H1 (cell line): ENCODE measurements at regions not wholly inside any gene's neighbourhood (a gene's known extent, or its start where the extent isn't known, plus 50 kb on each side); places are given as distances from the start of the nearest gene placed in this dataset.

Experiments
- BRCA1 ChIP-seq: IDR thresholded peaks from 2 replicates; pipeline ENCODE4 v1.6.1; 2012; ENCODE audit warnings: low read depth, low read length, improper control_type of control experiment
- CBX8 ChIP-seq: fragments of 300-800, 300-1000 bp; sonication (generic); IDR thresholded peaks from 2 replicates; pipeline ENCODE4 v1.7.1; 2016; ENCODE audit warnings: low read depth, low read length, borderline replicate concordance
- CTBP2 ChIP-seq: IDR thresholded peaks from 2 replicates; pipeline ENCODE4 v1.7.0; 2011; ENCODE audit warnings: borderline replicate concordance, mild to moderate bottlenecking, moderate library complexity, mixed read lengths, low read length; ENCODE audit not compliant: insufficient read depth, insufficient read length
- HDAC2 ChIP-seq, 2 experiments: fragments of 300-600 bp in 1 of 2; sonication (generic) in 1 of 2; IDR thresholded peaks; 2 replicates each; pipeline ENCODE4 v1.6.1; 2011 to 2012; ENCODE audit warnings: low read depth in 2 of 2, low read length in 2 of 2, mild to moderate bottlenecking in 2 of 2, moderate library complexity in 2 of 2, borderline replicate concordance in 1 of 2, inconsistent platforms in 1 of 2
- KDM1A ChIP-seq: fragments of 200-600, 300-600 bp; sonication (generic); IDR thresholded peaks from 2 replicates; pipeline ENCODE4 v1.7.1; 2016; ENCODE audit warnings: mild to moderate bottlenecking, low read length, borderline replicate concordance
- KDM4A ChIP-seq: IDR thresholded peaks from one replicate; pipeline ENCODE4 v1.7.1; 2012; ENCODE audit warnings: low read depth, mild to moderate bottlenecking, moderate library complexity, low read length, inconsistent platforms; ENCODE audit not compliant: severe bottlenecking
- RFX5 ChIP-seq: IDR thresholded peaks from 2 replicates; pipeline ENCODE4 v1.6.1; 2011; ENCODE audit warnings: low read depth, low read length, improper control_type of control experiment, borderline replicate concordance
- RXRA ChIP-seq: IDR thresholded peaks from 2 replicates; pipeline ENCODE4 v1.6.1; 2011; ENCODE audit warnings: low read depth, mild to moderate bottlenecking, low read length, moderate library complexity; ENCODE audit not compliant: insufficient read depth
- SIX5 ChIP-seq: IDR thresholded peaks from 2 replicates; pipeline ENCODE4 v1.6.1; 2011; ENCODE audit warnings: mild to moderate bottlenecking, low read depth, low read length
- TF ChIP-seq, protein P1 (sequence below): IDR thresholded peaks from 2 replicates; pipeline ENCODE4 v1.6.1; 2012; ENCODE audit warnings: inconsistent platforms

DNA sequence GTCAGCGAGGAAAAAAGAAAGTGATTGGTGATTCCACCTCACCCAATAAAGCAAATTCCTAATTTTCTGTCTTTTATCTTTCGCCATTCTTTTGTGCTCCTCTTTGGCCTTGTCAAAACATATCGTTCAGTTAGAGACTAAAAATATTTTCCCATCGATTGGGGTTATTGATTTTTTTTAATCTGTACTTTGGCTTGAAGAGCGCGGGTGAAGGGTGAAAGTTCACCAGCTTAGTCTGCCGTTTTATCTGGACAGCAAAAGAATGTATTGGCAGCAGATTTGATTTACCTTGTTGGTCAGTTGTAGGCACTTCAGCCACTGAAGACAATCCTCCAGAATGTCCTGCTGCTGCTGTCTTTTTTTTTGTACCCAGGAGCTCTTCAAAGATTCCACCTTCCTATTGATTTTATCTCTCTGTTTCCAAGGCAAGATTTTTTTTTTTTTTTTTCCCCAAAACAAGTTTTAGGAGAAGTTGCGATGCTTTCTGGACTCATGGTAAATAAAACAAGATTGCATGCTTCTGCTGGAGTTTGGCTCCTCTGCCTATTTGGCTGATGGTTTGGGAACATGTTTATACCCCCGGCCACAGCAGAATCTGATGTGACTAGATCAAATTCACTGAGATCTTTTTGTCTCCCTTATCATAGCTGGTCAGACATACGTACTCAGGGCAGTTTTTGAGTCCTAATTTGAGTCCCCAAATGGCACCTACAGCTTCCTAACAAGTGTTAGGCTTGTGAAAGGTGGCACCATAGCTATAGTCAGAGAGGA lies 269.3 kb upstream of the ONECUT1 start (continued):
- TF ChIP-seq, protein P1, sequence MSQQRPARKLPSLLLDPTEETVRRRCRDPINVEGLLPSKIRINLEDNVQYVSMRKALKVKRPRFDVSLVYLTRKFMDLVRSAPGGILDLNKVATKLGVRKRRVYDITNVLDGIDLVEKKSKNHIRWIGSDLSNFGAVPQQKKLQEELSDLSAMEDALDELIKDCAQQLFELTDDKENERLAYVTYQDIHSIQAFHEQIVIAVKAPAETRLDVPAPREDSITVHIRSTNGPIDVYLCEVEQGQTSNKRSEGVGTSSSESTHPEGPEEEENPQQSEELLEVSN = no peak
- TF ChIP-seq HDAC2 (IDR thresholded peaks at IDR 0.05; ENCODE audit: borderline replicate concordance in 1 of 2, low read depth in 2 of 2, low read length in 2 of 2) (no peak), RXRA (no peak), CTBP2 (no peak), SIX5 (no peak), CBX8 (no peak), BRCA1 (no peak), KDM1A (no peak), RFX5 (no peak), KDM4A (no peak)
